H1 (cell line): ENCODE measurements at regions not wholly inside any gene's neighbourhood (a gene's known extent, or its start where the extent isn't known, plus 50 kb on each side); places are given as distances from the start of the nearest gene placed in this dataset.

ENCODE experiments used
- E2F6 ChIP-seq: IDR thresholded peaks from 2 replicates; pipeline ENCODE4 v1.6.1; 2012; ENCODE audit warnings: inconsistent platforms
- SP2 ChIP-seq: IDR thresholded peaks from 2 replicates; pipeline ENCODE4 v1.6.1; 2012; ENCODE audit warnings: mild to moderate bottlenecking, low read length, inconsistent platforms

GRCh38 chr6:142669471-142670351 lies 275.3 kb downstream of the HIVEP2 start (continued):
- no peak for TF ChIP-seq SP2
- no peak for TF ChIP-seq E2F6
